ENCODE measurements at regions not wholly inside any gene's neighbourhood (a gene's known extent, or its start where the extent isn't known, plus 50 kb on each side); places are given as distances from the start of the nearest gene placed in this dataset.

DNA sequence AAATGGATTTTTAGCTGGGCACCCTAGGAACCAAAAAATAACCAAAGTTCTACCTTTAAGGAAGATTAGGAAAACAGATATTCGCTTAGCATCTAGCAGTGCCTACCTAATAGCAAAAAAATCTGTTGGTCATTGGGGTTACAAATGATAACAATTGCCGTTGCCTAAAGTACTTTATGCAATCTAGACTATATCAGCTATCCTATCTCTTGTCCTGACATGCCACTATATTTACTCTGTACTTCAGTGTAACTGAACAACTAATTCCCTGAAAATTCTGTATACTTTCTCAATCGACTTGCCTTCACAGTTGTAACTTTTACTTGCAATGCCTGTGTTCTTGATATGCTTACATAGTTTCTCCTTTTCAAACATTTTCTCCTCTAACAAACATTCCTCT is 282.9 kb upstream of the PCDH7 start:
- H3K36me3 ChIP-seq (ENCODE audit: control insufficient read depth in 4 of 4, insufficient read depth in 4 of 4, low read length in 4 of 4) = no peaks in the 10 kb centered on the region
- no peak overlapping the region for H3K27ac ChIP-seq (ENCODE audit: low read depth in 1 of 2, low read length in 1 of 2)
- no peak overlapping the region for H3K4me3 ChIP-seq
- WGBS, 2 donors = 62 to 75% methylated on average over 3 of the region's 3 CpGs
- TF ChIP-seq, protein P1, sequence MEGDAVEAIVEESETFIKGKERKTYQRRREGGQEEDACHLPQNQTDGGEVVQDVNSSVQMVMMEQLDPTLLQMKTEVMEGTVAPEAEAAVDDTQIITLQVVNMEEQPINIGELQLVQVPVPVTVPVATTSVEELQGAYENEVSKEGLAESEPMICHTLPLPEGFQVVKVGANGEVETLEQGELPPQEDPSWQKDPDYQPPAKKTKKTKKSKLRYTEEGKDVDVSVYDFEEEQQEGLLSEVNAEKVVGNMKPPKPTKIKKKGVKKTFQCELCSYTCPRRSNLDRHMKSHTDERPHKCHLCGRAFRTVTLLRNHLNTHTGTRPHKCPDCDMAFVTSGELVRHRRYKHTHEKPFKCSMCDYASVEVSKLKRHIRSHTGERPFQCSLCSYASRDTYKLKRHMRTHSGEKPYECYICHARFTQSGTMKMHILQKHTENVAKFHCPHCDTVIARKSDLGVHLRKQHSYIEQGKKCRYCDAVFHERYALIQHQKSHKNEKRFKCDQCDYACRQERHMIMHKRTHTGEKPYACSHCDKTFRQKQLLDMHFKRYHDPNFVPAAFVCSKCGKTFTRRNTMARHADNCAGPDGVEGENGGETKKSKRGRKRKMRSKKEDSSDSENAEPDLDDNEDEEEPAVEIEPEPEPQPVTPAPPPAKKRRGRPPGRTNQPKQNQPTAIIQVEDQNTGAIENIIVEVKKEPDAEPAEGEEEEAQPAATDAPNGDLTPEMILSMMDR (IDR thresholded peaks at IDR 0.05; ENCODE audit: control extremely low read depth, extremely low read depth) = no peak
- H3K9ac ChIP-seq (ENCODE audit: insufficient read depth in 1 of 2, low read length in 2 of 2) = no peak overlapping the region
- DNase-seq (no peak), ATAC-seq (ENCODE audit: insufficient read depth, low FRiP score) (no peak)
- no peaks in the 10 kb centered on the region for H3K27me3 ChIP-seq (ENCODE audit: control insufficient read depth in 3 of 3, insufficient read depth in 3 of 3, low read length in 2 of 3)
- no peaks in the 10 kb centered on the region for H3K4me1 ChIP-seq (ENCODE audit: control insufficient read depth in 5 of 5, insufficient read depth in 5 of 5, low read length in 5 of 5)
- peaks cover 0 to 3% (median 0%) of the 10 kb centered on the region in 4 donors for H3K9me3 ChIP-seq (ENCODE audit: control insufficient read depth in 4 of 4, insufficient read depth in 3 of 4, low read length in 3 of 4)

DNA sequence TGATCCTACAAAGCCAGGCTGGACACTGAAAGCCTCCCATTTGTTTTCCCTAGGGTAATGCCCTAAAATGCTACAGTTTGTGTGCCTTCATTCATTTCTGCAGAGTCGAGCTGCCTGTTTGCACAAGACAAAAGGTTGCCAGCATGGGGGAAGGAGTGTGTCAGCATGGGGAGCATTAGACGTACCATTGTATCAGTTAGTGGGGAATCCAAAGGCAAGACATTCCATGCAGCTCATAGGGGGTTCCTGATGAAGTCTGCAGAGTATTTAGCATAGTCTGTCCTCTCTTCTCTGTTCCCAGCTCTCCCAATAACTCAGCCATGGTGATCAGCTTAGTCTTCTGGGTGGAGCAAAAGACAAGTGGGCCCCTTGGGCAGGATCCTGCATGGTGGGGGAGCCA is 276.9 kb upstream of the PCDH7 start:
- no peak for ATAC-seq (ENCODE audit: insufficient read depth, low FRiP score)
- H3K27ac ChIP-seq (ENCODE audit: low read depth in 1 of 2, low read length in 1 of 2) = no peak overlapping the region
- H3K4me1 ChIP-seq (ENCODE audit: control insufficient read depth in 5 of 5, insufficient read depth in 5 of 5, low read length in 5 of 5) = no peaks in the 10 kb centered on the region
- no peaks in the 10 kb centered on the region for H3K36me3 ChIP-seq (ENCODE audit: control insufficient read depth in 4 of 4, insufficient read depth in 4 of 4, low read length in 4 of 4)
- no peaks in the 10 kb centered on the region for H3K27me3 ChIP-seq (ENCODE audit: control insufficient read depth in 3 of 3, insufficient read depth in 3 of 3, low read length in 2 of 3)
- 45 to 55% methylated on average over 2 of the region's 2 CpGs for WGBS, 2 donors
- no peak for DNase-seq
- H3K9ac ChIP-seq (ENCODE audit: insufficient read depth in 1 of 2, low read length in 2 of 2) = no peak overlapping the region
- H3K9me3 ChIP-seq (ENCODE audit: control insufficient read depth in 4 of 4, insufficient read depth in 3 of 4, low read length in 3 of 4) = peaks cover 0 to 4% (median 1%) of the 10 kb centered on the region in 4 donors
- H3K4me3 ChIP-seq = no peak overlapping the region
- TF ChIP-seq, protein P1 (IDR thresholded peaks at IDR 0.05; ENCODE audit: control extremely low read depth, extremely low read depth) = no peak

DNA sequence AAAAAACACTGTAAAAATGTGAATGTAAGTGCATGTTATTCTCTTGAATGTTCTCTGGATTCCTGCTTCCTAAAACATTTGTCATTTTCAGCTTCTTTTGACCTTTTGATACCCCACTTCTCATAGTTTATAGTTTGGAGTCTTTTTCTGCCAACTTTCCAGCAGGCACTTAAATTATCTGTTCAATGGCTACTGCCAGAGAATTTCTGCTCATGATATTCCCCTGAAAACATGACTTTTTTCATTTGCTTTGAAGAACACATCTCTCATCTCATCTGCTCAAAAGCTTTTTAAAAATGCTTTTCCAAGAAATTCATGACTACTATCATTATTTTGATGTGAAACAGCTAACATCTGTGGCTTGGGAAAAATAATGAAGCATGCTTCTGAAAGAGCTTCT is 269.7 kb upstream of the PCDH7 start:
- DNase-seq (peak in 2 of 3 donors; percentile 72 to 76), ATAC-seq (ENCODE audit: insufficient read depth, low FRiP score) (no peak)
- no peak overlapping the region for H3K27ac ChIP-seq (ENCODE audit: low read depth in 1 of 2, low read length in 1 of 2)
- no peaks in the 10 kb centered on the region for H3K9me3 ChIP-seq (ENCODE audit: control insufficient read depth in 4 of 4, insufficient read depth in 3 of 4, low read length in 3 of 4)
- no peaks in the 10 kb centered on the region for H3K27me3 ChIP-seq (ENCODE audit: control insufficient read depth in 3 of 3, insufficient read depth in 3 of 3, low read length in 2 of 3)
- peaks cover 0 to 9% (median 0%) of the 10 kb centered on the region in 5 donors for H3K4me1 ChIP-seq (ENCODE audit: control insufficient read depth in 5 of 5, insufficient read depth in 5 of 5, low read length in 5 of 5)
- no peaks in the 10 kb centered on the region for H3K36me3 ChIP-seq (ENCODE audit: control insufficient read depth in 4 of 4, insufficient read depth in 4 of 4, low read length in 4 of 4)
- no peak overlapping the region for H3K4me3 ChIP-seq
- TF ChIP-seq, protein P1 (IDR thresholded peaks at IDR 0.05; ENCODE audit: control extremely low read depth, extremely low read depth) = no peak
- H3K9ac ChIP-seq (ENCODE audit: insufficient read depth in 1 of 2, low read length in 2 of 2) = no peak overlapping the region

DNA sequence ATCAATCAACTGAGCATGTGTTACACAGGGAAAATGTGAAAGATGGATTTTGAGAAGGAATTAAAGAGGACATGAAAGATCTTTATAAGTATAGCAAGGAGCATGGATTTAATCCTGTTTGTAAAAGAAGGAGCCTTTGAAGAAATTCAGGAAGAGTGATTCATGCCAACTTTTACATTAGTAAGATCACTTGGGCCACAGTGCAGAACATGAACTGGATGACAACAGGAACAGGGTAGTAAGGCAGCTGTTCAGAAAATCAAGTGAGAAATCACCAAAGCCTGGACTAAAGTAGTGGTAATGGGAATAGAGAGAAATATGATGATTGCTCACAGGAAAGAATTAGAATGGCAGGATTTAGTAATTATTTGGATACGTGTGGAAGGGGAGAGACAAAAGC is 265.7 kb upstream of the PCDH7 start:
- Histone ChIP-seq H3K27me3 (ENCODE audit: control insufficient read depth in 3 of 3, insufficient read depth in 3 of 3, low read length in 2 of 3) (no peaks in the 10 kb centered on the region), H3K4me3 (no peak overlapping the region), H3K4me1 (ENCODE audit: control insufficient read depth in 5 of 5, insufficient read depth in 5 of 5, low read length in 5 of 5) (peaks cover 0 to 9% (median 0%) of the 10 kb centered on the region in 5 donors), H3K27ac (ENCODE audit: low read depth in 1 of 2, low read length in 1 of 2) (no peak overlapping the region), H3K9ac (ENCODE audit: insufficient read depth in 1 of 2, low read length in 2 of 2) (no peak overlapping the region), H3K9me3 (ENCODE audit: control insufficient read depth in 4 of 4, insufficient read depth in 3 of 4, low read length in 3 of 4) (no peaks in the 10 kb centered on the region), H3K36me3 (ENCODE audit: control insufficient read depth in 4 of 4, insufficient read depth in 4 of 4, low read length in 4 of 4) (no peaks in the 10 kb centered on the region)
- ATAC-seq (ENCODE audit: insufficient read depth, low FRiP score) (no peak), DNase-seq (no peak)
- WGBS, 2 donors = 85 to 88% methylated on average over 1 of the region's 1 CpG
- TF ChIP-seq, protein P1 (IDR thresholded peaks at IDR 0.05; ENCODE audit: control extremely low read depth, extremely low read depth) = no peak
